Naive thymus-derived CD4-positive, alpha-beta T cell (primary cell): ENCODE measurements at regions not wholly inside any gene's neighbourhood (a gene's known extent, or its start where the extent isn't known, plus 50 kb on each side); places are given as distances from the start of the nearest gene placed in this dataset.

ENCODE experiments used
- ATAC-seq: fragments of 150-1000 bp; cut with Tn5 transposase; 2 replicates; pipeline ENCODE4 v1.10.0; 2021; ENCODE audit warnings: mild to moderate bottlenecking, moderate library complexity
- CTCF ChIA-PET: fragments of 350-600 bp; sonication (Branson Sonifier 250); formaldehyde crosslinking; loops from one replicate; lab custom pipeline; 2021; ENCODE audit warnings: antibody characterized with exemption; lab: Charles Lee
- POLR2A ChIA-PET: fragments of 350-600 bp; sonication (Branson Sonifier 250); formaldehyde crosslinking; loops from one replicate; lab custom pipeline; 2021; ENCODE audit warnings: antibody characterized with exemption, inconsistent platforms; lab: Charles Lee
- DNase-seq, 9 donors: peaks; one replicate each; pipeline versions ENCODE4 v3.0.0 to v3.0.0-alpha.2; 2020 to 2022; ENCODE audit warnings: mixed read lengths in 1 of 9
- H3K27ac ChIP-seq: one replicate; pipeline ENCODE4 v1.7.0; 2013; ENCODE audit warnings: mild to moderate bottlenecking, low read depth, low read length, moderate library complexity
- H3K27me3 ChIP-seq, 2 donors: one replicate each; pipeline ENCODE4 v1.7.0; 2013; ENCODE audit warnings: low read length in 2 of 2, mild to moderate bottlenecking in 2 of 2, moderate library complexity in 2 of 2; ENCODE audit not compliant: control insufficient read depth in 2 of 2, insufficient read depth in 2 of 2
- H3K36me3 ChIP-seq, 3 experiments: 1 replicate in 2 of 3; 2 replicates in 1 of 3; pipeline ENCODE4 v1.7.0; 2013; ENCODE audit warnings: low read length in 3 of 3, mild to moderate bottlenecking in 3 of 3, moderate library complexity in 1 of 3; ENCODE audit not compliant: insufficient read depth in 3 of 3, control insufficient read depth in 2 of 3
- H3K4me1 ChIP-seq, 2 donors: one replicate each; pipeline ENCODE4 v1.7.0; 2013; ENCODE audit warnings: low read length in 2 of 2, mild to moderate bottlenecking in 2 of 2, moderate library complexity in 1 of 2; ENCODE audit not compliant: control insufficient read depth in 2 of 2, insufficient read depth in 2 of 2
- H3K4me3 ChIP-seq: 2 replicates; pipeline ENCODE4 v1.7.0; 2013; ENCODE audit warnings: mild to moderate bottlenecking, low read length
- H3K9me3 ChIP-seq, 3 experiments: 1 replicate in 2 of 3; 2 replicates in 1 of 3; pipeline ENCODE4 v1.7.0; 2013; ENCODE audit warnings: low read length in 3 of 3; ENCODE audit not compliant: control insufficient read depth in 2 of 3
- H3K27ac Mint-ChIP-seq, 9 donors: one replicate each; pipeline ENCODE4 v1.8.0; 2020 to 2022; ENCODE audit warnings: mixed read lengths in 9 of 9, mild to moderate bottlenecking in 8 of 9, moderate library complexity in 5 of 9, inconsistent platforms in 2 of 9
- H3K27me3 Mint-ChIP-seq, 5 donors: one replicate each; pipeline ENCODE4 v1.8.0; 2021 to 2022; ENCODE audit warnings: mixed read lengths in 5 of 5, mild to moderate bottlenecking in 1 of 5
- H3K36me3 Mint-ChIP-seq, 5 donors: one replicate each; pipeline ENCODE4 v1.8.0; 2020 to 2022; ENCODE audit warnings: mixed read lengths in 5 of 5, mild to moderate bottlenecking in 3 of 5, inconsistent platforms in 1 of 5
- H3K4me1 Mint-ChIP-seq, 7 donors: one replicate each; pipeline ENCODE4 v1.8.0; 2020 to 2022; ENCODE audit warnings: mixed read lengths in 7 of 7, mild to moderate bottlenecking in 3 of 7, inconsistent platforms in 1 of 7
- H3K4me3 Mint-ChIP-seq, 10 donors: one replicate each; pipeline ENCODE4 v1.8.0; 2020 to 2022; ENCODE audit warnings: mild to moderate bottlenecking in 10 of 10, mixed read lengths in 10 of 10, moderate library complexity in 6 of 10, inconsistent platforms in 2 of 10
- H3K9me3 Mint-ChIP-seq, 11 donors: one replicate each; pipeline ENCODE4 v1.8.0; 2020 to 2022; ENCODE audit warnings: mixed read lengths in 11 of 11, mild to moderate bottlenecking in 4 of 11, inconsistent platforms in 1 of 11, moderate library complexity in 1 of 11
- intact Hi-C, 2 donors: fragments of 100-400 bp; cut with micrococcal nuclease; formaldehyde crosslinking; loops; one replicate each; pipeline ENCODE4 v1.15.1; 2023

- no peaks in the 10 kb centered on the region for H3K4me1 Mint-ChIP-seq
- Histone ChIP-seq H3K4me1 (no peaks in the 10 kb centered on the region), H3K4me3 (no peak overlapping the region), H3K27me3 (no peaks in the 10 kb centered on the region), H3K9me3 (peaks cover 0 to 4% (median 0%) of the 10 kb centered on the region in 3 experiments), H3K36me3 (no peaks in the 10 kb centered on the region), H3K27ac (no peak overlapping the region)
- H3K36me3 Mint-ChIP-seq = no peaks in the 10 kb centered on the region
- no peak overlapping the region for H3K27ac Mint-ChIP-seq
- peaks cover 0 to 17% (median 4%) of the 10 kb centered on the region in 11 donors for H3K9me3 Mint-ChIP-seq
- DNase-seq (no peak), ATAC-seq (no peak)
- intact Hi-C loops = no loop called here
- no peaks in the 10 kb centered on the region for H3K27me3 Mint-ChIP-seq
- H3K4me3 Mint-ChIP-seq = no peak overlapping the region
- POLR2A ChIA-PET = no interaction called here
- CTCF ChIA-PET = no interaction called here
These were observed 1624.2 kb upstream of the TMEFF2 start for GRCh38 chr2:193818801-193819499.

GRCh38 chr2:193816008-193816407, 1621.3 kb upstream of the TMEFF2 start:
- H3K4me1 ChIP-seq = no peaks in the 10 kb centered on the region
- no peaks in the 10 kb centered on the region for H3K36me3 ChIP-seq
- no peaks in the 10 kb centered on the region for H3K27me3 ChIP-seq
- no peaks in the 10 kb centered on the region for H3K27me3 Mint-ChIP-seq
- no peak overlapping the region for H3K27ac Mint-ChIP-seq
- H3K4me3 ChIP-seq = no peak overlapping the region
- ChIA-PET CTCF (no interaction called here), POLR2A (no interaction called here)
- H3K4me1 Mint-ChIP-seq = no peaks in the 10 kb centered on the region
- no peak overlapping the region for H3K27ac ChIP-seq
- peaks cover 0 to 4% (median 0%) of the 10 kb centered on the region in 3 experiments for H3K9me3 ChIP-seq
- DNase-seq = no peak
- peaks cover 0 to 5% (median 0%) of the 10 kb centered on the region in 11 donors for H3K9me3 Mint-ChIP-seq
- ATAC-seq = no peak
- intact Hi-C loops = no loop called here
- H3K36me3 Mint-ChIP-seq = no peaks in the 10 kb centered on the region
- H3K4me3 Mint-ChIP-seq = no peak overlapping the region

GRCh38 chr2:193810533-193810932, 1615.8 kb upstream of the TMEFF2 start:
- intact Hi-C loops = no loop called here
- Histone ChIP-seq H3K27ac (no peak overlapping the region), H3K4me3 (no peak overlapping the region), H3K36me3 (no peaks in the 10 kb centered on the region), H3K27me3 (no peaks in the 10 kb centered on the region), H3K9me3 (no peaks in the 10 kb centered on the region), H3K4me1 (no peaks in the 10 kb centered on the region)
- peaks cover 0 to 5% (median 0%) of the 10 kb centered on the region in 11 donors for H3K9me3 Mint-ChIP-seq
- no peaks in the 10 kb centered on the region for H3K36me3 Mint-ChIP-seq
- CTCF ChIA-PET = no interaction called here
- no peak for ATAC-seq
- POLR2A ChIA-PET = no interaction called here
- no peak for DNase-seq
- H3K27ac Mint-ChIP-seq = no peak overlapping the region
- H3K27me3 Mint-ChIP-seq = no peaks in the 10 kb centered on the region
- no peaks in the 10 kb centered on the region for H3K4me1 Mint-ChIP-seq
- no peak overlapping the region for H3K4me3 Mint-ChIP-seq

GRCh38 chr2:193808877-193809276, 1614.1 kb upstream of the TMEFF2 start:
- Histone ChIP-seq H3K9me3 (no peaks in the 10 kb centered on the region), H3K36me3 (no peaks in the 10 kb centered on the region), H3K4me3 (no peak overlapping the region), H3K27me3 (no peaks in the 10 kb centered on the region), H3K4me1 (no peaks in the 10 kb centered on the region), H3K27ac (no peak overlapping the region)
- no peak for DNase-seq
- ChIA-PET POLR2A (no interaction called here), CTCF (no interaction called here)
- Mint-ChIP-seq H3K27ac (no peak overlapping the region), H3K4me1 (no peaks in the 10 kb centered on the region), H3K4me3 (no peak overlapping the region), H3K36me3 (no peaks in the 10 kb centered on the region), H3K27me3 (no peaks in the 10 kb centered on the region), H3K9me3 (peaks cover 0 to 5% (median 0%) of the 10 kb centered on the region in 11 donors)
- intact Hi-C loops = no loop called here
- no peak for ATAC-seq

GRCh38 chr2:193806088-193806774, 1611.5 kb upstream of the TMEFF2 start:
- Mint-ChIP-seq H3K27ac (no peak overlapping the region), H3K4me3 (no peak overlapping the region), H3K27me3 (no peaks in the 10 kb centered on the region), H3K4me1 (no peaks in the 10 kb centered on the region), H3K9me3 (peaks cover 0 to 3% (median 0%) of the 10 kb centered on the region in 11 donors), H3K36me3 (no peaks in the 10 kb centered on the region)
- Histone ChIP-seq H3K4me1 (no peaks in the 10 kb centered on the region), H3K36me3 (no peaks in the 10 kb centered on the region), H3K9me3 (no peaks in the 10 kb centered on the region), H3K27ac (no peak overlapping the region), H3K4me3 (no peak overlapping the region), H3K27me3 (no peaks in the 10 kb centered on the region)
- DNase-seq = no peak
- no peak for ATAC-seq
- ChIA-PET POLR2A (no interaction called here), CTCF (no interaction called here)
- intact Hi-C loops = no loop called here

GRCh38 chr2:193796847-193797246, 1602.1 kb upstream of the TMEFF2 start:
- Mint-ChIP-seq H3K4me1 (no peaks in the 10 kb centered on the region), H3K27ac (no peak overlapping the region), H3K9me3 (peaks cover 0 to 5% (median 0%) of the 10 kb centered on the region in 11 donors), H3K4me3 (no peak overlapping the region), H3K36me3 (no peaks in the 10 kb centered on the region), H3K27me3 (no peaks in the 10 kb centered on the region)
- Histone ChIP-seq H3K4me1 (no peaks in the 10 kb centered on the region), H3K36me3 (no peaks in the 10 kb centered on the region), H3K4me3 (no peak overlapping the region), H3K27me3 (no peaks in the 10 kb centered on the region), H3K9me3 (no peaks in the 10 kb centered on the region), H3K27ac (no peak overlapping the region)
- ChIA-PET POLR2A (no interaction called here), CTCF (no interaction called here)
- ATAC-seq = no peak
- intact Hi-C loops = no loop called here
- DNase-seq = no peak

- no peaks in the 10 kb centered on the region for H3K36me3 ChIP-seq
- intact Hi-C loops = no loop called here
- no peaks in the 10 kb centered on the region for H3K9me3 ChIP-seq
- ATAC-seq (no peak), DNase-seq (no peak)
- no peak overlapping the region for H3K4me3 ChIP-seq
- H3K27me3 ChIP-seq = no peaks in the 10 kb centered on the region
- no peaks in the 10 kb centered on the region for H3K4me1 ChIP-seq
- H3K4me1 Mint-ChIP-seq = no peaks in the 10 kb centered on the region
- H3K4me3 Mint-ChIP-seq = no peak overlapping the region
- no peak overlapping the region for H3K27ac ChIP-seq
- no peak overlapping the region for H3K27ac Mint-ChIP-seq
- CTCF ChIA-PET = interaction anchor here (1.1 kb wide), 1 partner anchor 12 kb away, joined by 3 read pairs; no protein-coding TSS in a partner anchor
- POLR2A ChIA-PET = interaction anchor here (0.6 to 0.7 kb wide), 2 partner anchors 9 to 616 kb away, joined by 3 read pairs; no protein-coding TSS in a partner anchor
- no peaks in the 10 kb centered on the region for H3K36me3 Mint-ChIP-seq
- H3K27me3 Mint-ChIP-seq = no peaks in the 10 kb centered on the region
- H3K9me3 Mint-ChIP-seq = peaks cover 0 to 3% (median 0%) of the 10 kb centered on the region in 11 donors
These were observed 1599.2 kb upstream of the TMEFF2 start for GRCh38 chr2:193793914-193794313.
